HEK293T (cell line): ENCODE measurements at regions not wholly inside any gene's neighbourhood (a gene's known extent, or its start where the extent isn't known, plus 50 kb on each side); places are given as distances from the start of the nearest gene placed in this dataset.
A peak's percentile ranks its signal among the peaks of the same experiment; 100 is the strongest.

ENCODE experiments used
- CTCF ChIA-PET: fragments of 350-600 bp; formaldehyde crosslinking; extraction: SDS; loops from one replicate; lab custom pipeline; 2021; ENCODE audit warnings: antibody characterized with exemption, inconsistent platforms; lab: Yijun Ruan, JAX
- POLR2A ChIA-PET: fragments of 350-600 bp; formaldehyde crosslinking; extraction: SDS; loops from one replicate; lab custom pipeline; 2020; ENCODE audit warnings: antibody characterized with exemption, inconsistent platforms; lab: Yijun Ruan, JAX
- DNase-seq: peaks from one replicate; pipeline ENCODE4 v3.0.0; 2012; ENCODE audit warnings: mixed read lengths; ENCODE audit errors: extremely low spot score
- ARNT ChIP-seq: fragments of 450-650 bp; IDR thresholded peaks from 2 replicates; pipeline ENCODE4 v1.6.1; 2017; ENCODE audit warnings: mild to moderate bottlenecking
- BHLHE40 ChIP-seq: fragments of 450-650 bp; IDR thresholded peaks from 2 replicates; pipeline ENCODE4 v1.6.1; 2016; ENCODE audit warnings: mild to moderate bottlenecking, moderate library complexity, borderline replicate concordance
- CTBP1 ChIP-seq: fragments of 450-650 bp; IDR thresholded peaks from 2 replicates; pipeline ENCODE4 v1.6.1; 2016; ENCODE audit warnings: borderline replicate concordance
- ELF4 ChIP-seq: fragments of 450-650 bp; IDR thresholded peaks from 2 replicates; pipeline ENCODE4 v1.6.1; 2017; ENCODE audit warnings: antibody characterized with exemption
- FOXA1 ChIP-seq: fragments of 450-650 bp; IDR thresholded peaks from 2 replicates; pipeline ENCODE4 v1.6.1; 2016; ENCODE audit warnings: mild to moderate bottlenecking
- FOXK2 ChIP-seq: fragments of 450-650 bp; IDR thresholded peaks from 2 replicates; pipeline ENCODE4 v1.6.1; 2016; ENCODE audit warnings: mild to moderate bottlenecking
- FOXM1 ChIP-seq: fragments of 450-650 bp; IDR thresholded peaks from 2 replicates; pipeline ENCODE4 v1.6.1; 2017; ENCODE audit warnings: mild to moderate bottlenecking, borderline replicate concordance
- HDGF ChIP-seq: fragments of 450-650 bp; IDR thresholded peaks from 2 replicates; pipeline ENCODE4 v1.6.1; 2017; ENCODE audit warnings: antibody characterized with exemption, borderline replicate concordance
- L3MBTL2 ChIP-seq: fragments of 450-650 bp; conservative IDR thresholded peaks from 2 replicates; pipeline ENCODE4 v1.6.1; 2016; ENCODE audit warnings: mild to moderate bottlenecking
- LEF1 ChIP-seq: fragments of 450-650 bp; IDR thresholded peaks from 2 replicates; pipeline ENCODE4 v1.6.1; 2017; ENCODE audit warnings: mild to moderate bottlenecking, borderline replicate concordance
- NFRKB ChIP-seq: fragments of 450-650 bp; IDR thresholded peaks from 2 replicates; pipeline ENCODE4 v1.6.1; 2016; ENCODE audit warnings: mild to moderate bottlenecking, moderate library complexity
- SP1 ChIP-seq: fragments of 450-650 bp; IDR thresholded peaks from 2 replicates; pipeline ENCODE4 v1.6.1; 2017
- SUZ12 ChIP-seq: fragments of 450-650 bp; IDR thresholded peaks from 2 replicates; pipeline ENCODE4 v1.6.1; 2016; ENCODE audit warnings: mild to moderate bottlenecking
- TARDBP ChIP-seq: fragments of 450-650 bp; IDR thresholded peaks from 2 replicates; pipeline ENCODE4 v1.6.1; 2016
- ZNF384 ChIP-seq: fragments of 450-650 bp; IDR thresholded peaks from 2 replicates; pipeline ENCODE4 v1.6.1; 2016
- TF ChIP-seq, protein P1 (sequence below): fragments of 450-650 bp; IDR thresholded peaks from 2 replicates; pipeline ENCODE4 v1.6.1; 2016

GRCh38 chr22:33204408-33204807 is 146.2 kb upstream of the SYN3 start:
- DNase-seq: no peak
- ChIA-PET POLR2A (no interaction called here), CTCF (interaction anchor here (0.7 to 2.1 kb wide), 2 partner anchors 34 to 186 kb away, joined by 3 to 9 read pairs; no protein-coding TSS in a partner anchor)
- TF ChIP-seq, protein P1, sequence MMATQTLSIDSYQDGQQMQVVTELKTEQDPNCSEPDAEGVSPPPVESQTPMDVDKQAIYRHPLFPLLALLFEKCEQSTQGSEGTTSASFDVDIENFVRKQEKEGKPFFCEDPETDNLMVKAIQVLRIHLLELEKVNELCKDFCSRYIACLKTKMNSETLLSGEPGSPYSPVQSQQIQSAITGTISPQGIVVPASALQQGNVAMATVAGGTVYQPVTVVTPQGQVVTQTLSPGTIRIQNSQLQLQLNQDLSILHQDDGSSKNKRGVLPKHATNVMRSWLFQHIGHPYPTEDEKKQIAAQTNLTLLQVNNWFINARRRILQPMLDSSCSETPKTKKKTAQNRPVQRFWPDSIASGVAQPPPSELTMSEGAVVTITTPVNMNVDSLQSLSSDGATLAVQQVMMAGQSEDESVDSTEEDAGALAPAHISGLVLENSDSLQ: 0 out of 2 replicates have a peak, but pooled peaks have one; percentile 13
- no peak for TF ChIP-seq BHLHE40

GRCh38 chr22:33202455-33202854 is 144.3 kb upstream of the SYN3 start:
- POLR2A ChIA-PET: no interaction called here
- no peak for DNase-seq
- TF ChIP-seq NFRKB: no peak
- TF ChIP-seq L3MBTL2: no peak
- TF ChIP-seq, protein P1: no peak
- no peak for TF ChIP-seq SUZ12
- no peak for TF ChIP-seq BHLHE40
- TF ChIP-seq FOXA1: no peak
- TF ChIP-seq FOXK2: no peak
- TF ChIP-seq ELF4: no peak
- no peak for TF ChIP-seq CTBP1
- no peak for TF ChIP-seq FOXM1
- no peak for TF ChIP-seq LEF1
- TF ChIP-seq SP1: no peak
- TF ChIP-seq ZNF384: no peak
- TF ChIP-seq ARNT: no peak
- TF ChIP-seq HDGF: no peak
- no peak for TF ChIP-seq TARDBP
- CTCF ChIA-PET: interaction anchor here (0.6 to 2.1 kb wide), 10 partner anchors 26 to 188 kb away, joined by 3 to 9 read pairs (median 4); no protein-coding TSS in a partner anchor

DNA sequence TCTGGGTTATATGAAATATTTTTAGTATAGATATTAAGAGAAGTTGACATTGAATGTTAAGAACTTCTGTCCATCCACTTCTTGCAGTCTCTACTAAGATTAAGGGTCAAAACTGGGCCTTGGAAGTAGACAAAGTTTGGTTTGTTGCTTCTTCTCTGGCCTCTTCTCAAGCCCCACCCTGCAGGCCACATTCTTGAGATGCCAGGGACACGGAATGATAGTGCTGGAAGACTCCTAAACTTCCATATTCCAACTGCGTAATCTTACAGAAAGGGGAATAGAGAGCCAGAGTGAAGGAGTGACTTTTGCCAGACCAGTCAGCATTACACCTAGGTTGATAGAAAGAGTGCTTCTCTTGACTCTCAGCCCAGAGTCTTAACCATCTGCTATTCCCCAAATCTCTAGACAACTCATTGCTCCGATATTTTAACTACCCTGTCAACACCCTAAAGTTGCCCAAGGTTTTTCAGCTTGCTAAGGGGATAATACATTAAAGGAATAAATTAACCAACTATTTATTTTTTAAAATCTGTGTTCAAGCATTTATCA is 136.4 kb upstream of the SYN3 start:
- CTCF ChIA-PET: no interaction called here
- DNase-seq: no peak
- TF ChIP-seq, protein P1: no peak
- no peak for TF ChIP-seq ARNT
- TF ChIP-seq HDGF: no peak
- no peak for TF ChIP-seq NFRKB
- POLR2A ChIA-PET: no interaction called here

DNA sequence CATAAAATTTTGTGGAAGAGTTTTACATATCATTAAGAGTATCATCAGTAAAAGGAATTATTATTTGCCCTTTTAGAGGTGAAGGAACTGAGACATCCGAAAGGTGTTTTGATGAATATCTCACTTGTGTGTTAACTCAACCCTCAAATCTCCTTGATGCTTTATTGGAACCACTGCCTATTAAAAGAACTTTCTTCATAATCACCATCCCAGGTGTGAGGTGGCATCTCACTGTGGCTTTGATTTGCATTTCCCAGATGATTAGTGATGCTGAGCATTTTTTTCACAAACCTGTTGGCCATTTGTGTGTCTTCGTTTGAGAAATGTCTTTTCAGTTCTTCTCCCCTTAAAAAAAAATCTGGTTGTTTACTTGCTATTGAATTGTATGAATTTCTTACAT is 134.0 kb upstream of the SYN3 start:
- ChIA-PET CTCF (no interaction called here), POLR2A (no interaction called here)
- no peak for DNase-seq
- TF ChIP-seq ARNT (no peak), SP1 (no peak), CTBP1 (no peak), TARDBP (no peak), FOXM1 (no peak)

DNA sequence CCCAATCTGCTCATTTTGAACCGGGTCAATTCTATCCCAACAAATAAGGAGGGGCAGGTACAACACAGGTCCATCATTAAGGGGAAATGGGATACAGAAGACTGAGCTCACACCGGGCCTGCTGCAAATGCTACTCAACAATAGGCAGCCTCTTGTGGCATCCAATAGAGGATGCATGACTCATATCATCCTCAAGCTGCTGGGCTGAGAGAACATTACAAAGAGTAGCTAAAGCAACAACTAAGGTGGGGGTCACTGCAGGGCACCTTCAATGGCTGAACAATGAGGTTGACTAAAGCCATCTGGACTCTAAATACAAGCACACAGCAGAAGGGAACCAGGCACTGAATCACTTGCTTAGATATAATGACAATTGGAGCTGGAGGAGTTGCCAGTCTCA is 130.1 kb upstream of the SYN3 start:
- ChIA-PET POLR2A (no interaction called here), CTCF (no interaction called here)
- no peak for DNase-seq
- no peak for TF ChIP-seq L3MBTL2
- TF ChIP-seq FOXK2: no peak
- TF ChIP-seq FOXM1: no peak
- no peak for TF ChIP-seq SP1
- TF ChIP-seq, protein P1: no peak

DNA sequence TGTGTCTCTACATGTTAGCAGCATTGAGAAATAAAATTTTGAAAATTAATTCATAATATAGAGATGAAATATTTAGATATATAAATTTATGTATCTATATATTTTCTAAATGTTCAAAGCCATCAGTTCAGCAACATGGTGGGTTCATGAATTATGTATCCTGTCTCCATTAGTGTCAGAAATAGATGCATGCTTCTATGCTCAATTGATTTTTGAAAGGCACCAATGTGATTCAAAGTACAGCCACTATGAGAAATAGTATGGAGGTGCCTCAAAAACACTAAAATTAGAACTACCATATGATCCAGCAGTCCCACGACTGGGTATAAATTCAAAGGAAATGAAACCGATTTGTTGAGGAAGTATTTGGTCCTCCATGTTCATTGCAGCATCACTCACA is 128.6 kb upstream of the SYN3 start:
- DNase-seq: no peak
- no peak for TF ChIP-seq FOXK2
- no peak for TF ChIP-seq LEF1
- no peak for TF ChIP-seq SP1
- no peak for TF ChIP-seq BHLHE40
- no peak for TF ChIP-seq ARNT
- TF ChIP-seq FOXM1: no peak
- no peak for TF ChIP-seq ELF4
- TF ChIP-seq TARDBP: no peak
- no peak for TF ChIP-seq HDGF
- TF ChIP-seq NFRKB: no peak
- TF ChIP-seq CTBP1: no peak
- no peak for TF ChIP-seq SUZ12
- no peak for TF ChIP-seq L3MBTL2
- TF ChIP-seq FOXA1: no peak
- TF ChIP-seq ZNF384: no peak
- TF ChIP-seq, protein P1: no peak
- POLR2A ChIA-PET: no interaction called here
- CTCF ChIA-PET: no interaction called here
